Neural progenitor cell (in vitro differentiated cells): ENCODE measurements at regions not wholly inside any gene's neighbourhood (a gene's known extent, or its start where the extent isn't known, plus 50 kb on each side); places are given as distances from the start of the nearest gene placed in this dataset.

Experiments
- DNase-seq: peaks from one replicate; pipeline ENCODE4 v3.0.0-alpha.2; 2016; ENCODE audit warnings: low spot score
- H2AFZ ChIP-seq: fragments of 200-600 bp; sonication (generic); replicated peaks from 2 replicates; pipeline ENCODE4 v1.6.1; 2016; ENCODE audit warnings: antibody characterized with exemption
- H3F3A ChIP-seq: fragments of 200-600 bp; sonication (generic); 2 replicates; pipeline ENCODE4 v1.6.1; 2016; ENCODE audit warnings: antibody characterized with exemption, low read depth
- H3K27ac ChIP-seq: fragments of 200-600 bp; sonication (generic); 2 replicates; pipeline ENCODE4 v1.5.1; 2016; ENCODE audit warnings: mild to moderate bottlenecking
- H3K27me3 ChIP-seq: fragments of 200-600 bp; sonication (generic); 2 replicates; pipeline ENCODE4 v1.6.1; 2016; ENCODE audit warnings: mild to moderate bottlenecking, moderate library complexity
- H3K36me3 ChIP-seq: fragments of 200-600 bp; sonication (generic); 2 replicates; pipeline ENCODE4 v1.5.1; 2016
- H3K4me1 ChIP-seq: fragments of 200-600 bp; sonication (generic); 2 replicates; pipeline ENCODE4 v1.6.1; 2016; ENCODE audit warnings: mixed run types
- H3K4me2 ChIP-seq: fragments of 200-600 bp; sonication (generic); 2 replicates; pipeline ENCODE4 v1.6.1; 2016
- H3K4me3 ChIP-seq: fragments of 200-600 bp; sonication (generic); 2 replicates; pipeline ENCODE4 v1.5.1; 2016
- H3K79me2 ChIP-seq: fragments of 200-600 bp; sonication (generic); 2 replicates; pipeline ENCODE4 v1.6.1; 2016; ENCODE audit warnings: low read depth
- H3K9ac ChIP-seq: fragments of 200-600 bp; sonication (generic); 2 replicates; pipeline ENCODE4 v1.6.1; 2016
- H3K9me3 ChIP-seq: fragments of 200-600 bp; sonication (generic); 2 replicates; pipeline ENCODE4 v1.5.1; 2016; ENCODE audit warnings: low read depth
- H4K20me1 ChIP-seq: fragments of 200-600 bp; sonication (generic); 2 replicates; pipeline ENCODE4 v1.6.1; 2016; ENCODE audit warnings: low read depth
- H3K27ac Mint-ChIP-seq: 3 replicates; pipeline ENCODE4 v1.8.0; 2021; ENCODE audit warnings: mixed read lengths
- H3K27me3 Mint-ChIP-seq: 2 replicates; pipeline ENCODE4 v1.8.0; 2022; ENCODE audit warnings: low read depth, mild to moderate bottlenecking, inconsistent platforms, moderate library complexity, mixed read lengths; ENCODE audit not compliant: insufficient read depth
- H3K36me3 Mint-ChIP-seq: 3 replicates; pipeline ENCODE4 v1.8.0; 2021; ENCODE audit warnings: mixed read lengths
- H3K4me1 Mint-ChIP-seq: 3 replicates; pipeline ENCODE4 v1.8.0; 2021; ENCODE audit warnings: mixed read lengths
- H3K4me3 Mint-ChIP-seq: 3 replicates; pipeline ENCODE4 v1.8.0; 2021; ENCODE audit warnings: mild to moderate bottlenecking, moderate library complexity, mixed read lengths
- H3K9me3 Mint-ChIP-seq: 3 replicates; pipeline ENCODE4 v1.8.0; 2020; ENCODE audit warnings: mixed read lengths
- CTCF ChIP-seq: fragments of 200-600 bp; sonication (generic); IDR thresholded peaks from 2 replicates; pipeline ENCODE4 v1.5.1; 2017; ENCODE audit warnings: antibody characterized with exemption, mild to moderate bottlenecking
- EZH2 ChIP-seq: fragments of 200-600 bp; sonication (generic); IDR thresholded peaks from 2 replicates; pipeline ENCODE4 v1.6.1; 2017; ENCODE audit warnings: antibody characterized with exemption, mild to moderate bottlenecking, moderate library complexity
- EZH2phosphoT487 ChIP-seq: fragments of 200-600 bp; sonication (generic); IDR thresholded peaks from 2 replicates; pipeline ENCODE4 v1.6.1; 2017; ENCODE audit warnings: antibody characterized with exemption

DNA sequence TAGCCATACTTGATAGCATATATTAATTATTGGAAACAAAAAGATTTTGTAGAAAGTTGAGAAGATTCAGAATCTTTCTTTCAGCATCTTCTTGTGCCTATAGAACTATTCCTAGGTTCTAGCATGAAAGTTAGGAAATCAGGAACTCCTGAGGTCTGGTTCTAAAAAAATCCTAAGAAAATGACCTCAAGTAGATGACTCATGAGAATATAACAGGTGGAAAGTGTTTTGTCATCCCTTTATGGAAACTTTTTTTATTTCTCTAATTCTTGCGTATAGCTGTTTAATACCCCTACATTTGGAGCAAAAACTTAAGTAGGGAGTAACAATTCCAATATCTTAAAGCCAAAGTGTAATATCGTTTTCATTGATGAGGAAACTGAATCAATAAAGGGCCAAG is 574.1 kb downstream of the NR2F1-AS1 start:
- H3K27me3 ChIP-seq = no peaks in the 10 kb centered on the region
- no peak overlapping the region for H3K27ac ChIP-seq
- Mint-ChIP-seq H3K27ac (no peak overlapping the region), H3K4me1 (no peaks in the 10 kb centered on the region), H3K27me3 (no peaks in the 10 kb centered on the region), H3K36me3 (no peaks in the 10 kb centered on the region), H3K4me3 (no peak overlapping the region), H3K9me3 (peaks cover 7% of the 10 kb centered on the region)
- no peaks in the 10 kb centered on the region for H3F3A ChIP-seq
- H3K36me3 ChIP-seq = no peaks in the 10 kb centered on the region
- no peak overlapping the region for H3K4me2 ChIP-seq
- H3K4me1 ChIP-seq = no peaks in the 10 kb centered on the region
- no peak for DNase-seq
- TF ChIP-seq EZH2phosphoT487 = no peak
- TF ChIP-seq CTCF = no peak
- TF ChIP-seq EZH2 = no peak
- no peak overlapping the region for H3K9ac ChIP-seq
- no peaks in the 10 kb centered on the region for H3K9me3 ChIP-seq
- H3K79me2 ChIP-seq = no peaks in the 10 kb centered on the region
- no peak overlapping the region for H2AFZ ChIP-seq
- H3K4me3 ChIP-seq = no peak overlapping the region
- no peaks in the 10 kb centered on the region for H4K20me1 ChIP-seq

- H3K4me1 Mint-ChIP-seq = peaks cover 7% of the 10 kb centered on the region
- no peak overlapping the region for H3K9ac ChIP-seq
- peaks cover 8% of the 10 kb centered on the region for H3K27me3 Mint-ChIP-seq
- H3K9me3 Mint-ChIP-seq = peaks cover 19% of the 10 kb centered on the region
- no peaks in the 10 kb centered on the region for H3K79me2 ChIP-seq
- no peaks in the 10 kb centered on the region for H3K36me3 ChIP-seq
- no peak overlapping the region for H3K27ac ChIP-seq
- H3K27me3 ChIP-seq = no peaks in the 10 kb centered on the region
- H3K4me1 ChIP-seq = no peaks in the 10 kb centered on the region
- peak overlapping the region; percentile 91 for H2AFZ ChIP-seq
- no peaks in the 10 kb centered on the region for H3F3A ChIP-seq
- no peak overlapping the region for H3K27ac Mint-ChIP-seq
- no peak overlapping the region for H3K4me3 ChIP-seq
- no peak overlapping the region for H3K4me2 ChIP-seq
- DNase-seq = no peak
- H3K36me3 Mint-ChIP-seq = peaks cover 6% of the 10 kb centered on the region
- no peak overlapping the region for H3K4me3 Mint-ChIP-seq
- no peaks in the 10 kb centered on the region for H3K9me3 ChIP-seq
- TF ChIP-seq CTCF (no peak), EZH2 (no peak), EZH2phosphoT487 (no peak)
- H4K20me1 ChIP-seq = no peaks in the 10 kb centered on the region
Observed at GRCh38 chr5:92998456-92998855, 582.6 kb downstream of the NR2F1-AS1 start.

GRCh38 chr5:92994392-92994791 is 586.6 kb downstream of the NR2F1-AS1 start:
- Histone ChIP-seq H3K4me3 (no peak overlapping the region), H3K79me2 (no peaks in the 10 kb centered on the region), H3K27me3 (no peaks in the 10 kb centered on the region), H3K9me3 (no peaks in the 10 kb centered on the region), H2AFZ (no peak overlapping the region), H3K9ac (no peak overlapping the region), H3K4me2 (no peak overlapping the region), H3K27ac (no peak overlapping the region), H4K20me1 (no peaks in the 10 kb centered on the region), H3K4me1 (peaks cover 14% of the 10 kb centered on the region), H3K36me3 (no peaks in the 10 kb centered on the region), H3F3A (no peaks in the 10 kb centered on the region)
- TF ChIP-seq CTCF = no peak
- TF ChIP-seq EZH2 = no peak
- no peak for TF ChIP-seq EZH2phosphoT487
- Mint-ChIP-seq H3K9me3 (peaks cover 22% of the 10 kb centered on the region), H3K4me3 (no peak overlapping the region), H3K36me3 (peaks cover 6% of the 10 kb centered on the region), H3K27ac (no peak overlapping the region), H3K27me3 (peaks cover 8% of the 10 kb centered on the region), H3K4me1 (peaks cover 30% of the 10 kb centered on the region)
- DNase-seq = no peak

DNA sequence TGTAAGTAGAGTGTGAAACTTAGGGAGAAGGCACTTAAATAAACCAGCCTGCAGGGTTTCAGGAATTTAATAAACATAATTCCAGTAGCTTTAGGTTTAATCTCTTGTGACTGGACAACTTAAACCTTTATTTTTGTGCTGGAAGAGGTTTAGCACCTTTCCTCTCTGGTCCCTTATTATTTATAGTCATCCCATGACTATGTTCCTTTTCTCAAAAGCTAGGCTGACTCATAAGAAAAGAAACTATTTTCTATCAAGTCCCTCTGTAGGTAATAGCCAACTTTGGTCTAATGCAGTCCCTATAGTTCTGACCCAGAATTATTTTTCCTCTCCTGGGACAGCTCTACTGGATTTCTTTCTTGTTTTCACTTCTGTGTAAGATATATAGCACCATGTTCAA is 588.9 kb downstream of the NR2F1-AS1 start:
- peaks cover 8% of the 10 kb centered on the region for H3K36me3 Mint-ChIP-seq
- Histone ChIP-seq H3K36me3 (no peaks in the 10 kb centered on the region), H3K4me3 (no peak overlapping the region), H3K9ac (no peak overlapping the region), H2AFZ (no peak overlapping the region), H3K27me3 (no peaks in the 10 kb centered on the region), H3K79me2 (no peaks in the 10 kb centered on the region), H3K4me2 (no peak overlapping the region), H3K9me3 (no peaks in the 10 kb centered on the region), H3K27ac (no peak overlapping the region), H3K4me1 (peaks cover 14% of the 10 kb centered on the region), H3F3A (no peaks in the 10 kb centered on the region), H4K20me1 (no peaks in the 10 kb centered on the region)
- H3K27ac Mint-ChIP-seq = peak overlapping the region; percentile 78
- peaks cover 22% of the 10 kb centered on the region for H3K4me1 Mint-ChIP-seq
- peaks cover 26% of the 10 kb centered on the region for H3K9me3 Mint-ChIP-seq
- H3K27me3 Mint-ChIP-seq = peaks cover 8% of the 10 kb centered on the region
- no peak overlapping the region for H3K4me3 Mint-ChIP-seq
- DNase-seq = no peak
- TF ChIP-seq CTCF = no peak
- no peak for TF ChIP-seq EZH2
- TF ChIP-seq EZH2phosphoT487 = no peak
